ENCODE measurements at regions not wholly inside any gene's neighbourhood (a gene's known extent, or its start where the extent isn't known, plus 50 kb on each side); places are given as distances from the start of the nearest gene placed in this dataset.
A peak's percentile ranks its signal among the peaks of the same experiment; 100 is the strongest.

DNA sequence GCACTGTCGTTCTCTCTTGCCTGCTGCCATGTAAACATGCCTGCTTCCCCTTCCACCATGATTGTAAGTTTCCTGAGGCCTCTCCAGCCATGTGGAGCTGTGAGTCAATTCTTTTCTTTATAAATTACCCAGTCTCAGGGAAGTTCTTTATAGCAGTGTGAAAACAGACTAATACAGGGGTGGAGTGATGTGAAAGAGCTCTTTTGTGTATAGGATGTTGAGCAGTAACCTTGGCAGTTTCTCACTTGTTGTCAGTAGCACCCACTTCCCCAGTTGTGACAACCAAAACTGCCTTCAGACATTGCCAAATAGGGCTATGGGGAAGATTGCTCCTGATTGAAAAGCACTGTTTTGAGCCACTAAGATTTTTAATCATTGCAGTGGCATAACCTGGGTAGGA, 552.2 kb upstream of the ZNF462 start:
- H3K27ac Mint-ChIP-seq (ENCODE audit: unreplicated experiment), result no peak overlapping the region
- TF ChIP-seq, protein P1, sequence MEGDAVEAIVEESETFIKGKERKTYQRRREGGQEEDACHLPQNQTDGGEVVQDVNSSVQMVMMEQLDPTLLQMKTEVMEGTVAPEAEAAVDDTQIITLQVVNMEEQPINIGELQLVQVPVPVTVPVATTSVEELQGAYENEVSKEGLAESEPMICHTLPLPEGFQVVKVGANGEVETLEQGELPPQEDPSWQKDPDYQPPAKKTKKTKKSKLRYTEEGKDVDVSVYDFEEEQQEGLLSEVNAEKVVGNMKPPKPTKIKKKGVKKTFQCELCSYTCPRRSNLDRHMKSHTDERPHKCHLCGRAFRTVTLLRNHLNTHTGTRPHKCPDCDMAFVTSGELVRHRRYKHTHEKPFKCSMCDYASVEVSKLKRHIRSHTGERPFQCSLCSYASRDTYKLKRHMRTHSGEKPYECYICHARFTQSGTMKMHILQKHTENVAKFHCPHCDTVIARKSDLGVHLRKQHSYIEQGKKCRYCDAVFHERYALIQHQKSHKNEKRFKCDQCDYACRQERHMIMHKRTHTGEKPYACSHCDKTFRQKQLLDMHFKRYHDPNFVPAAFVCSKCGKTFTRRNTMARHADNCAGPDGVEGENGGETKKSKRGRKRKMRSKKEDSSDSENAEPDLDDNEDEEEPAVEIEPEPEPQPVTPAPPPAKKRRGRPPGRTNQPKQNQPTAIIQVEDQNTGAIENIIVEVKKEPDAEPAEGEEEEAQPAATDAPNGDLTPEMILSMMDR (IDR thresholded peaks at IDR 0.05; ENCODE audit: partially characterized antibody, unreplicated experiment), result no peak
- no peak for DNase-seq
- H3K9me3 Mint-ChIP-seq (ENCODE audit: unreplicated experiment), result no peaks in the 10 kb centered on the region
- no peaks in the 10 kb centered on the region for H3K27me3 Mint-ChIP-seq (ENCODE audit: unreplicated experiment)
- peaks cover 7% of the 10 kb centered on the region for H3K36me3 Mint-ChIP-seq (ENCODE audit: unreplicated experiment)
- no peak overlapping the region for H3K4me3 Mint-ChIP-seq (ENCODE audit: unreplicated experiment)
- H3K4me1 Mint-ChIP-seq (ENCODE audit: low read depth, unreplicated experiment), result no peaks in the 10 kb centered on the region

- H3K9me3 Mint-ChIP-seq (ENCODE audit: unreplicated experiment), result no peaks in the 10 kb centered on the region
- H3K27me3 Mint-ChIP-seq (ENCODE audit: unreplicated experiment), result no peaks in the 10 kb centered on the region
- TF ChIP-seq, protein P1 (IDR thresholded peaks at IDR 0.05; ENCODE audit: partially characterized antibody, unreplicated experiment), result no peak
- H3K27ac Mint-ChIP-seq (ENCODE audit: unreplicated experiment), result no peak overlapping the region
- no peak for DNase-seq
- H3K4me1 Mint-ChIP-seq (ENCODE audit: low read depth, unreplicated experiment), result no peaks in the 10 kb centered on the region
- peaks cover 7% of the 10 kb centered on the region for H3K36me3 Mint-ChIP-seq (ENCODE audit: unreplicated experiment)
- no peak overlapping the region for H3K4me3 Mint-ChIP-seq (ENCODE audit: unreplicated experiment)
These were observed 550.1 kb upstream of the ZNF462 start for GRCh38 chr9:106312906-106313305.

- no peaks in the 10 kb centered on the region for H3K27me3 Mint-ChIP-seq (ENCODE audit: unreplicated experiment)
- TF ChIP-seq, protein P1 (IDR thresholded peaks at IDR 0.05; ENCODE audit: partially characterized antibody, unreplicated experiment), result no peak
- no peaks in the 10 kb centered on the region for H3K4me1 Mint-ChIP-seq (ENCODE audit: low read depth, unreplicated experiment)
- no peak overlapping the region for H3K27ac Mint-ChIP-seq (ENCODE audit: unreplicated experiment)
- H3K4me3 Mint-ChIP-seq (ENCODE audit: unreplicated experiment), result no peak overlapping the region
- peaks cover 7% of the 10 kb centered on the region for H3K36me3 Mint-ChIP-seq (ENCODE audit: unreplicated experiment)
- H3K9me3 Mint-ChIP-seq (ENCODE audit: unreplicated experiment), result no peaks in the 10 kb centered on the region
- no peak for DNase-seq
These were observed 548.5 kb upstream of the ZNF462 start for GRCh38 chr9:106314476-106314875.

GRCh38 chr9:106321394-106322180, 541.4 kb upstream of the ZNF462 start:
- Mint-ChIP-seq H3K4me1 (ENCODE audit: low read depth, unreplicated experiment) (peaks cover 9% of the 10 kb centered on the region), H3K27ac (ENCODE audit: unreplicated experiment) (peak overlapping the region; percentile 64), H3K9me3 (ENCODE audit: unreplicated experiment) (peaks cover 4% of the 10 kb centered on the region), H3K4me3 (ENCODE audit: unreplicated experiment) (peak overlapping the region; percentile 30), H3K27me3 (ENCODE audit: unreplicated experiment) (peaks cover 1% of the 10 kb centered on the region), H3K36me3 (ENCODE audit: unreplicated experiment) (no peaks in the 10 kb centered on the region)
- TF ChIP-seq, protein P1 (IDR thresholded peaks at IDR 0.05; ENCODE audit: partially characterized antibody, unreplicated experiment), result no peak
- DNase-seq, result no peak

DNA sequence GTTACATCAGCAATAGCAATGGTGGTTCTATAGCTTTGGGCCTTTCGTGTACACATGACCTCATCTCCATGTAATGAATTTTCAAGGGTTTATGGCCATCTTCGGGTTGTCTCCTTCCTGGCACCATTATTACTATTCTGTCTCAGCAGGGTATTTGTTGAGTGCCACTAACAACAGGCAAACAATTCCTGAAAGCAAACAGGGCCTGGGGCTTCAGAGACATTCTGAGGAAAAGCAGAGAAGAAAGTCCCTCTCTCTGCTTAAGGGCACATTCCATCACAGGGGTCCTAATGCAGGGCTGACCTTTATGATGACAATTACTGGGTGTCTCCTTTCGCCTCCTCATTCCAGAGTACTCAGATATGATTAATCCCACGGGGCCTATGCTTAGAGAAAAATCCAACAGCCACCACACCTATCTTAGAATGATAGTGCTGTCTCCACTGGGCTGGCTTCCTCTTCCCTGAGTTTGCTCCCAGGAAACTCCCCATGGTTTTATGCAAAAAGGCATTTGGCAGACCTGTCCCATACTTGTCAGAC, 540.2 kb upstream of the ZNF462 start:
- peaks cover 9% of the 10 kb centered on the region for H3K4me1 Mint-ChIP-seq (ENCODE audit: low read depth, unreplicated experiment)
- no peak for DNase-seq
- no peak overlapping the region for H3K27ac Mint-ChIP-seq (ENCODE audit: unreplicated experiment)
- H3K9me3 Mint-ChIP-seq (ENCODE audit: unreplicated experiment), result peaks cover 4% of the 10 kb centered on the region
- H3K27me3 Mint-ChIP-seq (ENCODE audit: unreplicated experiment), result peaks cover 1% of the 10 kb centered on the region
- H3K36me3 Mint-ChIP-seq (ENCODE audit: unreplicated experiment), result no peaks in the 10 kb centered on the region
- no peak overlapping the region for H3K4me3 Mint-ChIP-seq (ENCODE audit: unreplicated experiment)
- TF ChIP-seq, protein P1 (IDR thresholded peaks at IDR 0.05; ENCODE audit: partially characterized antibody, unreplicated experiment), result no peak

All from glutamatergic neuron (in vitro differentiated cells).